MM.1S (cell line): ENCODE measurements at regions not wholly inside any gene's neighbourhood (a gene's known extent, or its start where the extent isn't known, plus 50 kb on each side); places are given as distances from the start of the nearest gene placed in this dataset.

Experiments used
- DNase-seq: peaks from one replicate; pipeline ENCODE4 v3.0.0-alpha.2; 2015
- H2AFZ ChIP-seq: fragments of 300-600 bp; sonication (generic); 2 replicates; pipeline ENCODE4 v1.6.0; 2016; ENCODE audit warnings: antibody characterized with exemption, low read length
- H3F3A ChIP-seq: fragments of 300-600 bp; sonication (generic); 2 replicates; pipeline ENCODE4 v1.6.1; 2016; ENCODE audit warnings: mild to moderate bottlenecking, antibody characterized with exemption, low read length, moderate library complexity, mixed read lengths; ENCODE audit not compliant: insufficient read depth
- H3K27ac ChIP-seq: fragments of 300-600 bp; sonication (generic); 2 replicates; pipeline ENCODE4 v1.5.1; 2016; ENCODE audit warnings: mild to moderate bottlenecking, low read length
- H3K27me3 ChIP-seq: fragments of 300-600 bp; sonication (generic); replicated peaks from 2 replicates; pipeline ENCODE4 v1.6.0; 2016; ENCODE audit warnings: low read length; ENCODE audit not compliant: insufficient read depth
- H3K36me3 ChIP-seq: fragments of 300-600 bp; sonication (generic); replicated peaks from 2 replicates; pipeline ENCODE4 v1.6.1; 2016; ENCODE audit warnings: mild to moderate bottlenecking, low read length, mixed read lengths; ENCODE audit not compliant: insufficient read depth
- H3K4me1 ChIP-seq: fragments of 300-600 bp; sonication (generic); 2 replicates; pipeline ENCODE4 v1.6.1; 2016; ENCODE audit warnings: low read length, mixed read lengths
- H3K4me2 ChIP-seq: fragments of 300-600 bp; sonication (generic); 2 replicates; pipeline ENCODE4 v1.6.0; 2016; ENCODE audit warnings: low read depth, low read length
- H3K4me3 ChIP-seq: fragments of 300-600 bp; sonication (generic); 2 replicates; pipeline ENCODE4 v1.5.1; 2016; ENCODE audit warnings: low read length, mixed read lengths
- H3K79me2 ChIP-seq: fragments of 300-600 bp; sonication (generic); 2 replicates; pipeline ENCODE4 v1.6.1; 2016; ENCODE audit warnings: mixed run types, low read length, mixed read lengths
- H3K9ac ChIP-seq: fragments of 300-600 bp; sonication (generic); 2 replicates; pipeline ENCODE4 v1.6.1; 2016; ENCODE audit warnings: low read length, mixed read lengths
- H3K9me2 ChIP-seq: fragments of 300-600 bp; sonication (generic); replicated peaks from 2 replicates; pipeline ENCODE4 v1.6.1; 2016; ENCODE audit warnings: mild to moderate bottlenecking, low read length, mixed read lengths; ENCODE audit not compliant: insufficient read depth
- H3K9me3 ChIP-seq: fragments of 300-600 bp; sonication (generic); replicated peaks from 2 replicates; pipeline ENCODE4 v1.6.1; 2016; ENCODE audit warnings: mild to moderate bottlenecking, low read length, mixed read lengths; ENCODE audit not compliant: insufficient read depth
- H4K20me1 ChIP-seq: fragments of 300-600 bp; sonication (generic); 2 replicates; pipeline ENCODE4 v1.6.1; 2016; ENCODE audit warnings: mild to moderate bottlenecking, low read length, moderate library complexity, mixed read lengths; ENCODE audit not compliant: insufficient read depth
- EZH2 ChIP-seq: fragments of 300-600 bp; sonication (generic); optimal IDR thresholded peaks from 2 replicates; pipeline ENCODE3; 2017; ENCODE audit warnings: low read depth, mild to moderate bottlenecking, antibody characterized with exemption, low read length, mixed read lengths
- EZH2phosphoT487 ChIP-seq: fragments of 300-600 bp; sonication (generic); IDR thresholded peaks from 2 replicates; pipeline ENCODE4 v1.6.1; 2018; ENCODE audit warnings: antibody characterized with exemption, low read length
- TF ChIP-seq, protein P1 (sequence below): fragments of 300-600 bp; sonication (generic); IDR thresholded peaks from 2 replicates; pipeline ENCODE4 v1.5.1; 2016; ENCODE audit warnings: antibody characterized with exemption, low read length, mixed read lengths

DNA sequence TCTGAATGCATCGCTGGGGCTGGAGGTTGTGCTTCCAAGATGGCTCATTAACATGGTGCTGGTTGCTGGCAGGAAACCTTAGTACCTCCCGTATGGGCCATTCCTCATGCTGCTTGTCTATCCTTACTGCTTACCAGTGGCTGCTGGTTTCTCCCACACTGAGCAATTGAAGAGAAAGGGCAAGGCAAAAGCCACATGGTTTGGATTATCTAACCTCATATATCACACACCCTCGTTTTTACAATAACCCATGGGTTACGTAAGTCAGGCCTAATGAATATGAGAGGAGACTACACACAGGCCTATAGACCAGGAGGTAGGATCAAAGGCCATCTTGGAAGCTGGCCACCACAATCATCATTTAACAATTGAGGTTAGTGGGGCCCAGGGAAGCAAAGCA lies 141.8 kb upstream of the EDNRA start:
- no peak overlapping the region for H2AFZ ChIP-seq
- TF ChIP-seq, protein P1, sequence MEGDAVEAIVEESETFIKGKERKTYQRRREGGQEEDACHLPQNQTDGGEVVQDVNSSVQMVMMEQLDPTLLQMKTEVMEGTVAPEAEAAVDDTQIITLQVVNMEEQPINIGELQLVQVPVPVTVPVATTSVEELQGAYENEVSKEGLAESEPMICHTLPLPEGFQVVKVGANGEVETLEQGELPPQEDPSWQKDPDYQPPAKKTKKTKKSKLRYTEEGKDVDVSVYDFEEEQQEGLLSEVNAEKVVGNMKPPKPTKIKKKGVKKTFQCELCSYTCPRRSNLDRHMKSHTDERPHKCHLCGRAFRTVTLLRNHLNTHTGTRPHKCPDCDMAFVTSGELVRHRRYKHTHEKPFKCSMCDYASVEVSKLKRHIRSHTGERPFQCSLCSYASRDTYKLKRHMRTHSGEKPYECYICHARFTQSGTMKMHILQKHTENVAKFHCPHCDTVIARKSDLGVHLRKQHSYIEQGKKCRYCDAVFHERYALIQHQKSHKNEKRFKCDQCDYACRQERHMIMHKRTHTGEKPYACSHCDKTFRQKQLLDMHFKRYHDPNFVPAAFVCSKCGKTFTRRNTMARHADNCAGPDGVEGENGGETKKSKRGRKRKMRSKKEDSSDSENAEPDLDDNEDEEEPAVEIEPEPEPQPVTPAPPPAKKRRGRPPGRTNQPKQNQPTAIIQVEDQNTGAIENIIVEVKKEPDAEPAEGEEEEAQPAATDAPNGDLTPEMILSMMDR: no peak

DNA sequence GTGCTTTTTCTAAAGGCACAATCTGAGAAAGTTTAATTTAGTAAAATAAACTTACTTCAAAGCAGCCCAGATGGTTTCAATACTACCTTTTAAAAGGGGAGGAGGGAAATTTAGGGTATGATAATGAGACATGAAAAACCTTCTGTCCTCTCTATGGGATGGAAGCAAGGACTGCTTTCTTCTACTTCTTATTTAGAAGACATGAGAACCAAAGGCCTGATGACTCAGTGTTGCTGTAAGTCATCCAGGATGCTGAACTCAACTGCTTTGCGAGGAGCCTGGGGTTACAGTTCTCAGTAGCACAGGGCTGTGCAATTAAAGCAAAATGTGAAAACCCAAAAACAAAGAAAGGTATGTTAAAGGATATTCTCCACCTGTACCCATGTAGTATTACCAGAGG lies 140.8 kb upstream of the EDNRA start:
- Histone ChIP-seq H3K4me2 (no peak overlapping the region), H3F3A (no peaks in the 10 kb centered on the region), H2AFZ (no peak overlapping the region), H3K79me2 (no peaks in the 10 kb centered on the region), H3K36me3 (no peaks in the 10 kb centered on the region), H3K9me3 (no peaks in the 10 kb centered on the region), H3K4me1 (peaks cover 9% of the 10 kb centered on the region; the same call in 1 of the 2 replicates), H3K9ac (no peak overlapping the region), H3K27me3 (no peaks in the 10 kb centered on the region), H4K20me1 (no peaks in the 10 kb centered on the region), H3K9me2 (no peaks in the 10 kb centered on the region), H3K27ac (no peak overlapping the region), H3K4me3 (no peak overlapping the region)
- DNase-seq: no peak
- no peak for TF ChIP-seq EZH2
- no peak for TF ChIP-seq EZH2phosphoT487
- TF ChIP-seq, protein P1: no peak

More for the DNA sequence above, 141.8 kb upstream of the EDNRA start:
- H3K36me3 ChIP-seq: no peaks in the 10 kb centered on the region
- H3F3A ChIP-seq: no peaks in the 10 kb centered on the region
- no peak overlapping the region for H3K4me2 ChIP-seq
- H4K20me1 ChIP-seq: no peaks in the 10 kb centered on the region
- no peak for DNase-seq
- no peak overlapping the region for H3K9ac ChIP-seq
- H3K79me2 ChIP-seq: no peaks in the 10 kb centered on the region
- no peak overlapping the region for H3K27ac ChIP-seq
- H3K9me2 ChIP-seq: no peaks in the 10 kb centered on the region
- no peak overlapping the region for H3K4me3 ChIP-seq
- H3K9me3 ChIP-seq: no peaks in the 10 kb centered on the region
- H3K27me3 ChIP-seq: no peaks in the 10 kb centered on the region
- peaks cover 9% of the 10 kb centered on the region; the same call in 1 of the 2 replicates for H3K4me1 ChIP-seq

DNA sequence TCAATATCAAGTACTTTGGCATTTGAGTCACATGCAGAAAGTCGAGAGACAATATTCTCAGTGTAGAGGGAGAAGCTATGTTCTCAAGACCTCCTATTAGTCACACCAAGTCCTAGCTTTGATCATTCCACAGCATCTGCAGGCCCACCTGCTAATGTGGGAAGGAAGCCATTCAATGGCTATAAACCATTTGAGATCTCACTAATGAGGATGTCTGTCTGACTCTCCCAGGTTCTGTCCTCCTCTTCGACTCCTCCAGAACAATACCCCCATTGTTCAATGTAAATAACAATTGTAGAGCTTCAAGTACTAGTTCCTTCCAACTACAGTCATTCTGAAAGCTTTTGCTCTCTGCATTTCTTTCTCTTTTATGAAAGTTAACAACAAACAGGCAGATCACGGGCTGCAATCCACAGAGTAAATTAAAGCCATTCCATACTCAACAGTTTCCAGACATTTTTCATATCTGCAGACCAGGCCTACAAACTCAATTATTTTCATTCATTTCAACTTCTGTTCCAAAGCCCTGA lies 140.2 kb upstream of the EDNRA start:
- DNase-seq: no peak
- H3K4me3 ChIP-seq: no peak overlapping the region
- H3K27me3 ChIP-seq: no peaks in the 10 kb centered on the region
- no peak overlapping the region for H3K9ac ChIP-seq
- TF ChIP-seq EZH2phosphoT487 (no peak), EZH2 (no peak)
- TF ChIP-seq, protein P1: no peak
- no peak overlapping the region for H3K4me2 ChIP-seq
- H3K27ac ChIP-seq: no peak overlapping the region
- no peaks in the 10 kb centered on the region for H3K9me2 ChIP-seq
- H3K4me1 ChIP-seq: peaks cover 9% of the 10 kb centered on the region; the same call in 1 of the 2 replicates
- no peaks in the 10 kb centered on the region for H3K9me3 ChIP-seq
- no peaks in the 10 kb centered on the region for H3F3A ChIP-seq
- no peaks in the 10 kb centered on the region for H3K79me2 ChIP-seq
- H2AFZ ChIP-seq: no peak overlapping the region
- no peaks in the 10 kb centered on the region for H4K20me1 ChIP-seq
- H3K36me3 ChIP-seq: no peaks in the 10 kb centered on the region
